Upper lobe of right lung (tissue), 1 donor: ENCODE measurements at regions not wholly inside any gene's neighbourhood (a gene's known extent, or its start where the extent isn't known, plus 50 kb on each side); places are given as distances from the start of the nearest gene placed in this dataset.

ENCODE experiments used
- ATAC-seq: fragments of 200-7000 bp; cut with Tn5 transposase; one replicate; pipeline ENCODE4 v1.9.1; 2020; ENCODE audit warnings: mild to moderate bottlenecking, moderate library complexity
- DNase-seq: peaks from one replicate; pipeline ENCODE4 v3.0.0-alpha.2; 2020
- H3K27ac ChIP-seq: fragments of 200-600 bp; one replicate; pipeline ENCODE4 v1.8.0; 2022
- H3K27me3 ChIP-seq: fragments of 200-600 bp; one replicate; pipeline ENCODE4 v1.8.0; 2022; ENCODE audit warnings: mild to moderate bottlenecking
- H3K36me3 ChIP-seq: fragments of 200-600 bp; one replicate; pipeline ENCODE4 v1.8.0; 2022
- H3K4me1 ChIP-seq: fragments of 200-600 bp; one replicate; pipeline ENCODE4 v1.8.0; 2022
- H3K4me3 ChIP-seq: fragments of 200-600 bp; one replicate; pipeline ENCODE4 v1.8.0; 2022; ENCODE audit warnings: mild to moderate bottlenecking
- H3K9me3 ChIP-seq: fragments of 200-600 bp; one replicate; pipeline ENCODE4 v1.8.0; 2022
- intact Hi-C: fragments of 100-400 bp; cut with DNase I; formaldehyde crosslinking; loops from one replicate; pipeline ENCODE4 v1.11.0; 2022
- TF ChIP-seq, protein P1 (sequence below): fragments of 200-600 bp; IDR thresholded peaks from one replicate; pipeline ENCODE4 v1.8.0; 2022; ENCODE audit warnings: antibody characterized with exemption
- donor health status: DM: no; HTN: yes; CAD: no; lungs with severe emphysema.

DNA sequence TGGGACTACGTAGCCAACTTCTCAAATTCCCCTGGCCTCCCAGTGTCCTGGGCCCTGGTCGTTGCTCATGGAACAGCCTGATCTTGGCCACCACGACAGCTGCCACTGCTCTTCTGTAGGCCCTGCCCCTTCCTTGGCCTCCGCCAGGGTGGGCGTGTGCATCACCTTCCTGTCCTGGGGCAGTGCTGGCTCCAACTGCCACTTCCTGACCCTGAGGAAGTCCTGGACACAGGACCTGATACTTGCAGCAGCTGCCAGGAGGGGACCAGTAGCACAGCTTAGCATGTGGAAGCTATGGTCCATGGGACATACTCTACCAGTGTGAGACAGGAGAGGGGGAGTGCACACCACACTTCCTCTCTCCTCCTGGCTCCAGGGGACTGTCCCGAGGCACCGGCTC, 145.2 kb downstream of the TENT4A start:
- Histone ChIP-seq H3K36me3 (no peaks in the 10 kb centered on the region), H3K4me3 (no peak overlapping the region), H3K27ac (no peak overlapping the region), H3K9me3 (no peaks in the 10 kb centered on the region), H3K27me3 (no peaks in the 10 kb centered on the region), H3K4me1 (no peaks in the 10 kb centered on the region)
- DNase-seq (no peak), ATAC-seq (peak; percentile 59)
- intact Hi-C loops, result no loop called here
- TF ChIP-seq, protein P1, sequence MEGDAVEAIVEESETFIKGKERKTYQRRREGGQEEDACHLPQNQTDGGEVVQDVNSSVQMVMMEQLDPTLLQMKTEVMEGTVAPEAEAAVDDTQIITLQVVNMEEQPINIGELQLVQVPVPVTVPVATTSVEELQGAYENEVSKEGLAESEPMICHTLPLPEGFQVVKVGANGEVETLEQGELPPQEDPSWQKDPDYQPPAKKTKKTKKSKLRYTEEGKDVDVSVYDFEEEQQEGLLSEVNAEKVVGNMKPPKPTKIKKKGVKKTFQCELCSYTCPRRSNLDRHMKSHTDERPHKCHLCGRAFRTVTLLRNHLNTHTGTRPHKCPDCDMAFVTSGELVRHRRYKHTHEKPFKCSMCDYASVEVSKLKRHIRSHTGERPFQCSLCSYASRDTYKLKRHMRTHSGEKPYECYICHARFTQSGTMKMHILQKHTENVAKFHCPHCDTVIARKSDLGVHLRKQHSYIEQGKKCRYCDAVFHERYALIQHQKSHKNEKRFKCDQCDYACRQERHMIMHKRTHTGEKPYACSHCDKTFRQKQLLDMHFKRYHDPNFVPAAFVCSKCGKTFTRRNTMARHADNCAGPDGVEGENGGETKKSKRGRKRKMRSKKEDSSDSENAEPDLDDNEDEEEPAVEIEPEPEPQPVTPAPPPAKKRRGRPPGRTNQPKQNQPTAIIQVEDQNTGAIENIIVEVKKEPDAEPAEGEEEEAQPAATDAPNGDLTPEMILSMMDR, result no peak

DNA sequence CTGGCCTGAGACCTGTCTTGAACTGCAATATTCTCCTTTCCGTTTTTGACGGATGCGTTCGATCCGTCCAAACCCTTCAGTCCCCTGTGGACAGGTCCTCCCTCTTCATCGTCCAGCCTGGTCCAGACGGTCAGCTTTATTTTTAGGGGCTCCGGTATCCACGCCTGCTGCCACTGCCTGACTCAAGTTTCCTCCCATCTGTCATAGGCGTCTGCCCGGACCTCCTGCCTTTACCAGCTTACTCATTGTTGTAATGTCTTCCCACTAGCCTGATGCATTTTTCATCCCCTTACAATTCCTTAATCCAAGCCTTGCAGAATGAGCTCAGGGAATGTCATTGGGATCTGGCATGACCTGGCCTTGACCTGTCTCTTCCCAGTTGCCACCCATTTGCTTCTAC, 145.8 kb downstream of the TENT4A start:
- ATAC-seq (no peak), DNase-seq (no peak)
- no peaks in the 10 kb centered on the region for H3K9me3 ChIP-seq
- TF ChIP-seq, protein P1, result no peak
- no peaks in the 10 kb centered on the region for H3K27me3 ChIP-seq
- no peak overlapping the region for H3K4me3 ChIP-seq
- H3K27ac ChIP-seq, result no peak overlapping the region
- H3K36me3 ChIP-seq, result no peaks in the 10 kb centered on the region
- no peaks in the 10 kb centered on the region for H3K4me1 ChIP-seq
- intact Hi-C loops, result no loop called here

DNA sequence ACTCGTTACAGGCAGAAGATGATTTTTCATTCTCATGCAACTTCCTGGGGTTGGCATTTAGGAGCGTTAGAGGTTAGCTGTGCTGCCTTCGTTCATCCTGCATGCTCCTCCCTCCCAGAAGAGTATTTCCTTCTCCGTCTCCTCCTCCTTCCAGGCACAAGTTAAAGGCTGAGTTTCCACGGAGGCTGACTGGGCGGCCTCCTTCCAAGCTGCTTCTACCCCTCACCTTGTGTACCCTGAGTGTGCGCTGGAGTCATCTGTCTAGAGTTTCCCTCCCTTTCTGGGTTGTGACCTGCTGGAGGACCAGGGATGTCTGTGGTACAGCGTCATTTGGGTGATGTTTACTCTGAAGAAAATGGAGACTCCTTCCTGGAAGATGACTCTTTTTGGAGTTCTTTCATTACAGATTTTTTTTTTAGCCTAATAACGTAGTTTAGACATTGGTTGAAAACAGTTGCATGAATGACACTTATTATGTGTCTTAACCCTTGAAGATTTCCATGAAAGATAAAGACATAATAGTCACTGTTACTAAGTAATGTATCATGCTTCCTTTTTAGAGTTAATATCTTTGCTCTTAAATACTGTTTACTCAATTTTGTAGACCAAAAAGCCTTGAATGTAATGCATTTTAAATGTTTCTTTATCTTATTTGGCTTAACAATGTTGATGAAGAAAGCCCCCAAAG, 146.9 kb downstream of the TENT4A start:
- Histone ChIP-seq H3K36me3 (no peaks in the 10 kb centered on the region), H3K4me1 (no peaks in the 10 kb centered on the region), H3K27ac (no peak overlapping the region), H3K27me3 (no peaks in the 10 kb centered on the region), H3K4me3 (no peak overlapping the region), H3K9me3 (no peaks in the 10 kb centered on the region)
- DNase-seq, result no peak
- no peak for ATAC-seq
- TF ChIP-seq, protein P1, result no peak
- intact Hi-C loops, result no loop called here

DNA sequence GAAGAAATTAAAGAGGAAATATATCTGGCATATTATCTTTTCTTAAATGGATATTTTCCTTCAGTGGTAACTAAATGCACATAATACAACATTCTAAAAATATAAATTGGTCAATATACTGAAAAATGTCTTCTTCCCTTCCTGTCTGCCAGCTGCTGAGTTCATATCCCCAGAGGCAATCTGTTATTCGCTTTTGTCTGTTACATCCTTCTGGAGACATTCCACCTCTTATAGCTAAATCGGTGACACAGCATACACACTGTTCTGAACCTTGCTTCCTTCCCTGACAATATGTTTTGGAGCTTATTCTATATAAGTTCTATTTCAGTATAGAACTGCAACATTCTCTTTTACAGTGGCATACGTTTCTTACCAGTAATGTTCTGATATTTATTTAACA, 147.8 kb downstream of the TENT4A start:
- H3K9me3 ChIP-seq, result no peaks in the 10 kb centered on the region
- TF ChIP-seq, protein P1, result no peak
- no peaks in the 10 kb centered on the region for H3K4me1 ChIP-seq
- ATAC-seq (no peak), DNase-seq (no peak)
- H3K27ac ChIP-seq, result no peak overlapping the region
- H3K4me3 ChIP-seq, result no peak overlapping the region
- intact Hi-C loops, result no loop called here
- H3K27me3 ChIP-seq, result no peaks in the 10 kb centered on the region
- no peaks in the 10 kb centered on the region for H3K36me3 ChIP-seq

DNA sequence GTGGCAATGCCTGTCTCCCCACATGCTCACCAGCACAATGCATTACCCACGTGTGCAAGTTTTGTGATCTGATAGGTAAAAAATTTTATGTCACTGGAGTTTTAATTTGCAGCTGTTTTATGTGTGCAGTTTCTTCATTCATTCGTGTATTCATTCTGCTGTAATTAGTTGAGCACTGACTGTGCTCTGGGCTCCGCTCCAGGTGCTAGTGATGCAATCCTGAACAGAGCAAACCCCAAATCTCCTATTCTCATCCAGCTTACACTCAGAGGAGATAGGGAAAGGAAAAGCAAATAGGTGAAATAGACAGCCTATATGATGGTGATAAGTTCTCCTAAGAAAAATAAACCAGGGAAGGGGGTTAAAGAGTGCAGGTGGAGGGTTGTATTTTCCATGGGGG, 148.4 kb downstream of the TENT4A start:
- intact Hi-C loops, result no loop called here
- TF ChIP-seq, protein P1, result no peak
- Histone ChIP-seq H3K36me3 (no peaks in the 10 kb centered on the region), H3K4me3 (no peak overlapping the region), H3K4me1 (no peaks in the 10 kb centered on the region), H3K9me3 (no peaks in the 10 kb centered on the region), H3K27me3 (no peaks in the 10 kb centered on the region), H3K27ac (no peak overlapping the region)
- DNase-seq (no peak), ATAC-seq (no peak)

DNA sequence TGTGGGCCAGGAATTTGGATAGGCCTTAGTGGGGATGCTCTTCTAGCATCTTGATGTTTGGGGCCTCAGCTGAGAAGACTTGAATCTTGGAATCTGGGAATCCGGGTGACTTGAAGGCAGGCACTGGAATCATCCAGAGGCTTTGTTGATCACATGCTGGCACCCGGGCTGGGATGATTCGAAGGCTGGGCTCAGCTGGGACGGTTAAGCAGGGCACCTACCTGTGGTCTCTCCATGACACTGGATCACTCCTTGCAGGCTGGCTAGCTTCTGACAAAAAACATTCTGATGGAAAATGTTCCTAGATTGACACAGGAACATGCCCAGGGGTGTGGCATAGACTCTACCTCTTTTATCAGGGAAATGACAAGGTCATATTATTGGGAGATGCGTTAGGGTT, 149.1 kb downstream of the TENT4A start:
- no peak overlapping the region for H3K27ac ChIP-seq
- intact Hi-C loops, result no loop called here
- no peaks in the 10 kb centered on the region for H3K9me3 ChIP-seq
- H3K4me3 ChIP-seq, result no peak overlapping the region
- ATAC-seq, result no peak
- TF ChIP-seq, protein P1, result no peak
- H3K4me1 ChIP-seq, result no peaks in the 10 kb centered on the region
- DNase-seq, result no peak
- no peaks in the 10 kb centered on the region for H3K36me3 ChIP-seq
- no peaks in the 10 kb centered on the region for H3K27me3 ChIP-seq
